ENCODE measurements at regions not wholly inside any gene's neighbourhood (a gene's known extent, or its start where the extent isn't known, plus 50 kb on each side); places are given as distances from the start of the nearest gene placed in this dataset.

- TF ChIP-seq PRDM10 (IDR thresholded peaks at IDR 0.05; ENCODE audit: partially characterized antibody) (no peak), YY1 (IDR thresholded peaks at IDR 0.05; ENCODE audit: borderline replicate concordance in 1 of 3, control insufficient read depth in 1 of 3, extremely low read depth in 1 of 3, insufficient read depth in 3 of 3, insufficient read length in 1 of 3, insufficient replicate concordance in 2 of 3, low read depth in 1 of 3, low read length in 2 of 3) (peak in 1 of 3 experiments; percentile 10), RERE (CRISPR knock-in tag; IDR thresholded peaks at IDR 0.05; ENCODE audit: borderline replicate concordance) (no peak), ZC3H11A (IDR thresholded peaks at IDR 0.05; ENCODE audit: low read depth, low read length) (no peak), ZNF347 (CRISPR knock-in tag; IDR thresholded peaks at IDR 0.05; ENCODE audit: low read depth) (no peak), POLR3G (IDR thresholded peaks at IDR 0.05; ENCODE audit: extremely low read depth, insufficient read length, insufficient replicate concordance) (no peak), TAF7 (tag; IDR thresholded peaks at IDR 0.05) (no peak), U2AF1 (optimal IDR thresholded peaks at IDR 0.05; ENCODE audit: low read depth, low read length) (no peak), ZNF584 (CRISPR knock-in tag; IDR thresholded peaks at IDR 0.05; ENCODE audit: low read depth) (no peak), HMG20B (CRISPR knock-in tag; IDR thresholded peaks at IDR 0.05) (no peak), MECOM (CRISPR knock-in tag; IDR thresholded peaks at IDR 0.05) (no peak), MYC (IDR thresholded peaks at IDR 0.05; ENCODE audit: low read depth, low read length) (peak; percentile 58; the same call in 1 of the 2 replicates), MYC (CRISPR knock-in tag; IDR thresholded peaks at IDR 0.05; ENCODE audit: borderline replicate concordance, low read depth) (no peak), CC2D1A (IDR thresholded peaks at IDR 0.05) (no peak), ZNF143 (CRISPR knock-in tag; IDR thresholded peaks at IDR 0.05) (no peak), SREBF1 (IDR thresholded peaks at IDR 0.05; ENCODE audit: borderline replicate concordance, low read depth, low read length) (no peak), LEF1 (IDR thresholded peaks at IDR 0.05) (no peak), RUNX1 (IDR thresholded peaks at IDR 0.05; ENCODE audit: low read depth) (no peak), ZNF511 (CRISPR knock-in tag; IDR thresholded peaks at IDR 0.05) (no peak)
These were observed 161.2 kb upstream of the WDFY3 start (continued) for GRCh38 chr4:85127653-85128052.

Data from K562 (cell line).